OCI-LY1 (cell line): ENCODE measurements at regions not wholly inside any gene's neighbourhood (a gene's known extent, or its start where the extent isn't known, plus 50 kb on each side); places are given as distances from the start of the nearest gene placed in this dataset.

Experiments
- H2AFZ ChIP-seq: fragments of 200-600 bp; sonication (generic), shearing (Covaris generic); 2 replicates; pipeline ENCODE4 v1.6.0; 2014; ENCODE audit warnings: antibody characterized with exemption, mild to moderate bottlenecking, low read length
- H3F3A ChIP-seq: fragments of 200-600 bp; sonication (generic), shearing (Covaris generic); 2 replicates; pipeline ENCODE4 v1.6.0; 2014; ENCODE audit warnings: mild to moderate bottlenecking, antibody characterized with exemption, low read length, moderate library complexity; ENCODE audit not compliant: insufficient read depth
- H3K27ac ChIP-seq: fragments of 200-600 bp; sonication (generic); 2 replicates; pipeline ENCODE4 v1.5.1; 2014; ENCODE audit warnings: low read length, mixed run types, mild to moderate bottlenecking, low read depth; ENCODE audit not compliant: poor library complexity, severe bottlenecking
- H3K27me3 ChIP-seq: fragments of 200-600 bp; sonication (generic); 2 replicates; pipeline ENCODE4 v1.6.0; 2014; ENCODE audit warnings: antibody characterized with exemption, mild to moderate bottlenecking, low read length, moderate library complexity; ENCODE audit not compliant: insufficient read depth
- H3K36me3 ChIP-seq: fragments of 200-600 bp; sonication (generic); 2 replicates; pipeline ENCODE4 v1.6.1; 2014; ENCODE audit warnings: mild to moderate bottlenecking, antibody characterized with exemption, low read length, moderate library complexity, mixed read lengths; ENCODE audit not compliant: insufficient read depth
- H3K4me1 ChIP-seq: fragments of 200-600 bp; sonication (generic); 2 replicates; pipeline ENCODE4 v1.5.1; 2014; ENCODE audit warnings: mild to moderate bottlenecking, low read length, moderate library complexity; ENCODE audit not compliant: insufficient read depth, severe bottlenecking
- H3K4me2 ChIP-seq: fragments of 200-600 bp; sonication (generic), shearing (Covaris generic); 2 replicates; pipeline ENCODE4 v1.6.1; 2014; ENCODE audit warnings: low read length
- H3K4me3 ChIP-seq: fragments of 200-600 bp; sonication (generic); 2 replicates; pipeline ENCODE4 v1.5.1; 2014; ENCODE audit warnings: low read length, low read depth, mild to moderate bottlenecking, mixed read lengths; ENCODE audit not compliant: poor library complexity, severe bottlenecking
- H3K79me2 ChIP-seq: fragments of 200-600 bp; shearing (Covaris generic); 2 replicates; pipeline ENCODE4 v1.6.1; 2016; ENCODE audit warnings: mixed run types, low read length, mixed read lengths; ENCODE audit not compliant: insufficient read depth
- H3K9ac ChIP-seq: fragments of 200-600 bp; sonication (generic), shearing (Covaris generic); 2 replicates; pipeline ENCODE4 v1.6.1; 2014; ENCODE audit warnings: mild to moderate bottlenecking, low read length, mixed read lengths
- H3K9me2 ChIP-seq: fragments of 200-600 bp; sonication (generic), shearing (Covaris generic); 2 replicates; pipeline ENCODE4 v1.6.1; 2014; ENCODE audit warnings: low read depth, mild to moderate bottlenecking, low read length, mixed read lengths
- H3K9me3 ChIP-seq: fragments of 200-600 bp; shearing (Covaris generic); 2 replicates; pipeline ENCODE4 v1.6.1; 2014; ENCODE audit warnings: low read length, mixed read lengths
- H4K20me1 ChIP-seq: fragments of 200-600 bp; sonication (generic), shearing (Covaris generic); 2 replicates; pipeline ENCODE4 v1.6.0; 2016; ENCODE audit warnings: mild to moderate bottlenecking, low read length; ENCODE audit not compliant: insufficient read depth
- EZH2 ChIP-seq: fragments of 200-600 bp; sonication (generic), shearing (Covaris generic); IDR thresholded peaks from 2 replicates; pipeline ENCODE4 v1.8.0; 2017; ENCODE audit warnings: borderline replicate concordance, mixed run types, mild to moderate bottlenecking, antibody characterized with exemption, low read length, moderate library complexity, mixed read lengths
- TF ChIP-seq, protein P1 (sequence below): fragments of 200-600 bp; sonication (generic), shearing (Covaris generic); IDR thresholded peaks from 2 replicates; pipeline ENCODE4 v1.5.1; 2017; ENCODE audit warnings: mild to moderate bottlenecking, antibody characterized with exemption, low read length, moderate library complexity, mixed read lengths

DNA sequence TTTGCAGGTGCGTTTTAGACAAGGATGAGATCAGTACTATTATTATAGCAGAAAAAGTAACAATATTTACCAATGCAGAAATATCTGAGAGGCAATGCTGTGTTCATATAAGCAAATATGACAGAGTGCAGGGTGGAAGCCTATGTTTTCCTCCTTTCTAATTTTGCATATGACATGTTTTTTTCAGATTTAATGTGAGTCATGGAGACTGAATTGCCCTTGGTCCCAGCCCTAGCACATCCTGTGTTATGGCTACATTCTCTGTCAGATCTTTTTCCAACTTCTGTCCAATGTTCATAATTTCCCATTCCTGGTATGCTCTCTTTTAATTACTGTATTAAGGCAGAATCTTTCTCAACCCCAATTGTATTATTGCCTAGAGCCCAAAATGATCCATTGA lies 165.6 kb downstream of the SLC7A11 start:
- Histone ChIP-seq H3K36me3 (no peaks in the 10 kb centered on the region), H2AFZ (no peak overlapping the region), H3K4me2 (no peak overlapping the region), H4K20me1 (no peaks in the 10 kb centered on the region), H3K27me3 (no peaks in the 10 kb centered on the region), H3K79me2 (no peaks in the 10 kb centered on the region), H3K9ac (no peak overlapping the region), H3K4me3 (no peak overlapping the region), H3K4me1 (no peaks in the 10 kb centered on the region), H3F3A (no peaks in the 10 kb centered on the region), H3K9me3 (no peaks in the 10 kb centered on the region), H3K27ac (no peak overlapping the region), H3K9me2 (no peaks in the 10 kb centered on the region)
- TF ChIP-seq, protein P1, sequence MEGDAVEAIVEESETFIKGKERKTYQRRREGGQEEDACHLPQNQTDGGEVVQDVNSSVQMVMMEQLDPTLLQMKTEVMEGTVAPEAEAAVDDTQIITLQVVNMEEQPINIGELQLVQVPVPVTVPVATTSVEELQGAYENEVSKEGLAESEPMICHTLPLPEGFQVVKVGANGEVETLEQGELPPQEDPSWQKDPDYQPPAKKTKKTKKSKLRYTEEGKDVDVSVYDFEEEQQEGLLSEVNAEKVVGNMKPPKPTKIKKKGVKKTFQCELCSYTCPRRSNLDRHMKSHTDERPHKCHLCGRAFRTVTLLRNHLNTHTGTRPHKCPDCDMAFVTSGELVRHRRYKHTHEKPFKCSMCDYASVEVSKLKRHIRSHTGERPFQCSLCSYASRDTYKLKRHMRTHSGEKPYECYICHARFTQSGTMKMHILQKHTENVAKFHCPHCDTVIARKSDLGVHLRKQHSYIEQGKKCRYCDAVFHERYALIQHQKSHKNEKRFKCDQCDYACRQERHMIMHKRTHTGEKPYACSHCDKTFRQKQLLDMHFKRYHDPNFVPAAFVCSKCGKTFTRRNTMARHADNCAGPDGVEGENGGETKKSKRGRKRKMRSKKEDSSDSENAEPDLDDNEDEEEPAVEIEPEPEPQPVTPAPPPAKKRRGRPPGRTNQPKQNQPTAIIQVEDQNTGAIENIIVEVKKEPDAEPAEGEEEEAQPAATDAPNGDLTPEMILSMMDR: no peak
- TF ChIP-seq EZH2: no peak

DNA sequence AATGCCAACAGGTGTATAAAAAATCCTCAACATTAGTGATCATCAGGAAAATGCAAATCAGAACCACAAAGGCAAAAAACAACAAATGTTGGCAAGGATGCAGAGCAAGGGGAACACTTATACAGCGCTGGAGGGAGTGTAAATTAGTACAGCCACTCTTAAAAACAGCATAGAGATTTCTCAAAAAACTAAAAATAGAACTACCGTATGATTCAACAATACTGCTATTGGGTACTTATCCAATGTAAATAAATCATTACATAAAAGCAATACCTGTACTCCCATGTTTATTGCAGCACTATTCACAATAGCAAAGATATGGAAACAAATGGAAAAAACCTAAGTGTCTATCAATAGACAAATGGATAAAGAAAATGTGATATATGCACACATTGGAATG lies 171.3 kb downstream of the SLC7A11 start:
- Histone ChIP-seq H3K4me1 (no peaks in the 10 kb centered on the region), H3K36me3 (no peaks in the 10 kb centered on the region), H3K9ac (no peak overlapping the region), H3K27me3 (no peaks in the 10 kb centered on the region), H3K9me3 (no peaks in the 10 kb centered on the region), H4K20me1 (no peaks in the 10 kb centered on the region), H3K9me2 (no peaks in the 10 kb centered on the region), H2AFZ (no peak overlapping the region), H3K79me2 (no peaks in the 10 kb centered on the region), H3K27ac (no peak overlapping the region), H3K4me3 (no peak overlapping the region), H3F3A (no peaks in the 10 kb centered on the region), H3K4me2 (no peak overlapping the region)
- TF ChIP-seq, protein P1: no peak
- TF ChIP-seq EZH2: no peak

DNA sequence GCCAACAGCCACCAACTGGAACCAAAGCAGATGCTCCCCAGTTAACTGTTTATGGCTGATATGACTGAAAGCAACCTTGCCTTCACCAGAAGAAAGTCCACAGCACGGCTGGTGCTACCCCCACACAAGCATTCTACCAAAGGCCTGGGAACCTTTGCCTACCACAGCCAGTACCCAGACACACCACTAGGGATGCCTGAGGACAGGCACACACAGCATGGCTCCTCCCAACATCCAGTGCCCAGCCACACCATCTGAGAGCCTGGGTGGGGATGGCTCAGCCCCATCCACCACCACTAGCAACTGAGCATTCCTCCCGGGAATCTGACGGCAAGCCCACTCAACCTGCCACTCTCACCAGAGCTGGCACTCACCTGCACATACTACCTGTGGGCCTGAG lies 178.6 kb downstream of the SLC7A11 start:
- no peak overlapping the region for H3K4me3 ChIP-seq

More for the DNA sequence above, 178.6 kb downstream of the SLC7A11 start:
- Histone ChIP-seq H3K9ac (no peak overlapping the region), H3K4me1 (no peaks in the 10 kb centered on the region), H3K27ac (no peak overlapping the region), H3K9me2 (no peaks in the 10 kb centered on the region), H3K79me2 (no peaks in the 10 kb centered on the region), H3K4me2 (no peak overlapping the region), H3K27me3 (no peaks in the 10 kb centered on the region), H4K20me1 (no peaks in the 10 kb centered on the region), H3K36me3 (no peaks in the 10 kb centered on the region), H3F3A (no peaks in the 10 kb centered on the region), H3K9me3 (no peaks in the 10 kb centered on the region), H2AFZ (no peak overlapping the region)
- TF ChIP-seq, protein P1: no peak
- TF ChIP-seq EZH2: no peak
